GM18519 (cell line): ENCODE measurements at regions not wholly inside any gene's neighbourhood (a gene's known extent, or its start where the extent isn't known, plus 50 kb on each side); places are given as distances from the start of the nearest gene placed in this dataset.
"Not testable (repeated sequence)": the region's sequence is repeated elsewhere in the genome, so short reads cannot be mapped to it uniquely, and the experiment has no call there.

Source experiments
- ATAC-seq: cut with Tn5 transposase; IDR thresholded peaks from one replicate; pipeline ENCODE4 v1.9.1; 2021; ENCODE audit warnings: mild to moderate bottlenecking, moderate library complexity; ENCODE audit not compliant: unreplicated experiment, low FRiP score

DNA sequence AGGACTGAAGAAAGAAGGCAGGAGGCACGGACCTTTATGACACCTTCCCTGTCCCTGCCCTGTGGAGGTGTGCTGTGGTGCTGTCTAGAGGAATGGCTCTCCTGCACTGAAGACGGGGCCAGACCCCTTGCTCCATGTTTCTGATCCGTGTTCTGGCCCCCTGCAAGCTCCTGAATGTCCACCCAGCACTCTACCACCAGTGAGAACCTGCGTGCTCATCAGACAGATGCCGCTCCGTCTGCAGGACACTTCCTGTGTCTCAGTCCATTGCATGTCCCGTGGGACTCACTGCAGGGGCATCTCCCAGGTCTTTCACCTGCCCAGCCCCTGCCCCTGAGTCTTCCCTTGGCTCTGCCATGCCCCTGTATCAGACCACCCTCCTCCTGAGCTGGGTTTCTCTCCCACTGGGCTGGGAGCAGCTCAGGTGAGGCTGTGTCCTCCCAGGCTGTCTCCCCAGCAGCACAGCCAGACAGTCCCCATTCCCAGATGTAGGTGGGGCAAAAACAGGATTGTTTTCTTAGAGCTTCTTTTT lies 278.3 kb upstream of the ZNF32 start:
- no peak for ATAC-seq

DNA sequence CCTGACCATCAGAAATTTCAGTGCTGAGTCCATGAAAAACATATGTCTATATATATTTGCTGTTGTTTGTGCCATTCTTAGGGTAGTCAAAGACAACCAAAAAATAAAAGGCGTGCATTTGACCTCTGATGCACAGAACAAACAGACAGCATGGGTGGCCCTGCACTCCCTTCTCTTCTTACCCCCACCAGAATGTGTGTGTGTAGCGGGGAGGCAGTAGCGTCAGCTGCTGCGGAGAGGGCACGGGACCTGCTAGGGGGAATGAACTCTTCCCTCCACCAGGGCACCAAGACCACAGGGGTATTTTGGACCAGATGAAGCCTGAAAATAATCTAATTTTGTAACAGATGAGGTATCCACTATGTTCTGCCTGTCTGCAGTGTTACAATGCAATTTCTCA lies 277.7 kb upstream of the ZNF32 start:
- ATAC-seq, result no peak

DNA sequence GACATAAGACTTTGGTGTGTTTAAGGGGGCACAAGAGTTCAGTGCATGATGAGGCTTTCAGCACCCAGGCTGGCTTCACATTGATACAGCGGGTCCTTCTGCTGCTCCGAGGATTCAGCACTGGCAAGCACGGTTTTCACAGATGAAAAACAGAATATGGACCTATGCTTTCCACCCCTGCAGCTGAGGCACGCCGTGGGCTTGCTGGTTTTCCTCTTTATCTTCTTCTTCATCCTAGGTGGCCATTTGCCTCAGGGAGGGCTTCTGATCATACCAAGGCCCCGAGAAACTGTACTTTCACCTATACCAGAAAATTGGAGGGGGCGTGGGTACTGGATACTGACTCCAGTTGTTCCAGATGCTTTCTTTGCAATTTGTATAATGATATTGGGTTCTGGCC lies 277.1 kb upstream of the ZNF32 start:
- no peak for ATAC-seq

DNA sequence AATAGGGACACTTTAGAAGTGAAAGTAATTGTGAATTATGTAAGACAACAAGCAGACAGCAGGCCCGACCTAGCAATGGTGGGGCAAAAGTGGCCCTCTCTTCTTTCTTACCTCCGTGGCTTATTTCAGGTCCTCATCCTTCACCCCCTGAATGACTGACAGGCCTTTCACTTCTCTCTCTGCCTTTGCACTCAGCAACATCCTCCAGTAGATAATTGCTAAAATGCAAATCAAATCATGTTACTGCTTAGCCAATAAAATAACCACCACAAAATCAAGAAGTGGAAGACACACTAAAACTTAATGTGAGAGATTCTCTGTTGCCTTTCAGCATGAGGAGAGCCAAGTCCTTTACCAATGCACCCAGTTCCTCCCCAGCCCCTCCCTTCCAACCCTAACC lies 274.6 kb upstream of the ZNF32 start:
- no peak for ATAC-seq

GRCh38 chr10:43922335-43923280 lies 273.9 kb upstream of the ZNF32 start:
- no peak for ATAC-seq

DNA sequence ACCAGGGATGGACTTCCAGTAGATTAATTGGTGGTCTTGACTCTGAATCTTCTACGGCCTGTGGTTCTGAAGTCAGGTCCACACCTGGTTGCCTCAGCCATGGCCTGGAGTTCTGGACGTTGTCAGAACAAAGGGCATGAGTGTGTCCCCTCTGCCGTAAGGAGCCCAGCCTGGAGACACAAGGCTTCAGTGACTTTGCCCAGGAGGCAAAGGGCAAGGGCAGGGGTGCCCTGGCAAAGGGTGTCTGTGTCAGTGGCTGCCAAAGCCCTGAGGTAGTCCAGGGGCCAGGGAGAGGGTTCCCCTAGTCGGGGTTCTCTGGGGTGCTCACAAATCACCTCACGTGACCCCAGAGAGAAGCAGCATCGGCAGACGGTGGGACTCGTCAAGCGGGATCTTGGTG lies 273.2 kb upstream of the ZNF32 start:
- ATAC-seq, result no peak

DNA sequence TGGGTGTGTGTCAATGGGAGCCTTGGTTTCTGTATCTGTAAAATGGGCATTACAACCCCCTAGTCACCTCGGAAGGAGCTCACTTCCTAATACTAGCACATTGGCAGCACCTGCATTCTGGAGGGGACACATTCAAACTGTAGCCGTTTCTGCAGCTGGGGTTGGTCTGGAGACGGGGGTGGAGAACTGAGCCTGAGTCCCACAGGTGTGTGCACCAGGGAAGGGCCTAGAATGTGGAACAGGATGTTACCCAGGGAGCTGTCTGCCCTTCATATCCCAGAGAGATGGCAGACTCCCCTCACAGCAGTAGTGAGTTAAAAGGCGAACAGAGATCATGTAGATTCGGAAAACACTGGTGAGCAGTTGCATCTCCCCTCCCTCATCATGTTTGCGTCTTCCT lies 272.8 kb upstream of the ZNF32 start:
- ATAC-seq, result no peak

DNA sequence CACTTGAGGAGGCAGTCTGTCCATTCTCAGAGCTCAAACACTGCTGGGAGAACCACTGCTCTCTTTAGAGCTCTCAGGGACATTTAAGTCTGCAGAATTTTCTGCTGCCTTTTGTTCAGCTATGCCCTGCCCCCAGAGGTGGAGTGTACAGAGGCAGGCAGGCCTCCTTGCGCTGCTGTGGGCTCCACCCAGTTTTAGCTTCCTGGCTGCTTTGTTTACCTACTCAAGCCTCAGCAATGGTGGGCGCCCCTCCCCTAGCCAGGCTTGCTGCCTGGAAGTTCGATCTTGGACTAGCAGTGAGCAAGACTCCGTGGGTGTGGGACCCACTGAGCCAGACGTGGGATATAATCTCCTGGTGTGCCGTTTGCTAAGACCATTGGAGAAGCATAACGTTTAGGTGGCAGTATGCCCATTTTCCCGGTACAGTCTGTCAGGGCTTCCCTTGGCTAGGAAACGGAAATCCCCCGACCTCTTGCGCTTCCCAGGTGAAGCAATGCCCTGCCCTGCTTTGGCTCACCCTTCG lies 271.6 kb upstream of the ZNF32 start:
- not testable (repeated sequence) for ATAC-seq

- no peak for ATAC-seq
These were observed 265.1 kb upstream of the ZNF32 start for GRCh38 chr10:43913676-43914235.

- ATAC-seq, result no peak
These were observed 263.8 kb upstream of the ZNF32 start for GRCh38 chr10:43912469-43912868.

DNA sequence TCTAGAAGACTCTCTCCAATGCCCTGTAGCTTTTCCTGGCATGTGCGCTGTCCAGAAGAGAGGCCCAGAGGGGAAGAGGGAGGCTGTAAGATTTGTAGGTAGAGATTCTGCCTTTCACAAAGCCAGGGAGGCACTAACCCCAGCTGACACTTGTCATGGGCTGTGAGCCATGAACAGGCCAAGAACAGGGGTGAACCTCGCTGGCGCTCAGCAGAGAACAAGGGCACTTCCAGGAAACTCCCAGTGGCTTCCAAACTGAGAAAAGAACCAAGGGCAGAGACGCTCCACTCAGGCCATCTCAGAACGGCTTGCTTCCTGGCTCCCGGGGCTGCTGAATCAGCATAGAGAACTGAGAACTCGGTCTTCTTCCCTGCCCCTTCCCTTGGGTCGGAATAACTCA lies 257.8 kb upstream of the ZNF32 start:
- no peak for ATAC-seq

GRCh38 chr10:43905512-43906236 lies 257.0 kb upstream of the ZNF32 start:
- no peak for ATAC-seq

GRCh38 chr10:43904844-43905243 lies 256.2 kb upstream of the ZNF32 start:
- no peak for ATAC-seq

- ATAC-seq, result no peak
These were observed 255.6 kb upstream of the ZNF32 start for GRCh38 chr10:43904301-43904700.

DNA sequence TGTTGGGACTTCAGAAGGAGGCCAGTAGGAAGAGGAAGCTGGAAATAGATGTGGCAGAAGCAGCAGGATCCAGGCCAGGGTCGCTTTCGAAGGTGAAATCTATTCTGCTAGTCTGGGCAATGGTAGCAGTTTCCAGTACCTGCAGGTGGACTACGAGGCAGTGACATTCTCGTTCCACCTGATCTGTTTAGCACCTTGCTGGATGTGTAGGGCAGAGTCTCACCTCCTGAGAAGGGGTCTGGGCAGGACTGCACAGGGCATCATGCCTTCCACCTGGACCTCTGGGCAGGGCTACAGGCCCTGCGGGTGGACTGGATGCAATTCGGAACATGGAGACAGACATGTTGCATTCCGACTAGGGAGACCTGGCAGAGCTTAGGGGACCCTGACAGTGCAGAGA lies 254.8 kb upstream of the ZNF32 start:
- no peak for ATAC-seq

DNA sequence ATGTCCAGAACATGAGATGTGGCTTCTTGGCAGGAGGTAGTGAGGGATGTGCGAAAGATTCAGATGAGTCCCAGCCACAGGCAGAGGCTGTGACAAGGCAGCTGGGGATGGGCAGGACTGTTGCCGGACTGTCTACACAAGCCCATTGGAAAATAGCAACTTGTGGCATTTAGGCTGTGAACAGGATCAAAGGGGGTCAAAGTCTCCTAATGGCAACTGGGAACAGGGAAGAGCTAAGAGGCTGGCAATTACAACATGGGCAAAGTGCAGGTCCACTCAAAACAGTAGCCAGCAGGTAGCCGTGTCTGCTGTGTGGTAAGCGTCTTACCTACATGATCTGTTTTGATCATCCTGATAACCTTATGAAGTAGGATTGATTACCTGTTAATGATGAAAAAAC lies 254.2 kb upstream of the ZNF32 start:
- ATAC-seq, result no peak

DNA sequence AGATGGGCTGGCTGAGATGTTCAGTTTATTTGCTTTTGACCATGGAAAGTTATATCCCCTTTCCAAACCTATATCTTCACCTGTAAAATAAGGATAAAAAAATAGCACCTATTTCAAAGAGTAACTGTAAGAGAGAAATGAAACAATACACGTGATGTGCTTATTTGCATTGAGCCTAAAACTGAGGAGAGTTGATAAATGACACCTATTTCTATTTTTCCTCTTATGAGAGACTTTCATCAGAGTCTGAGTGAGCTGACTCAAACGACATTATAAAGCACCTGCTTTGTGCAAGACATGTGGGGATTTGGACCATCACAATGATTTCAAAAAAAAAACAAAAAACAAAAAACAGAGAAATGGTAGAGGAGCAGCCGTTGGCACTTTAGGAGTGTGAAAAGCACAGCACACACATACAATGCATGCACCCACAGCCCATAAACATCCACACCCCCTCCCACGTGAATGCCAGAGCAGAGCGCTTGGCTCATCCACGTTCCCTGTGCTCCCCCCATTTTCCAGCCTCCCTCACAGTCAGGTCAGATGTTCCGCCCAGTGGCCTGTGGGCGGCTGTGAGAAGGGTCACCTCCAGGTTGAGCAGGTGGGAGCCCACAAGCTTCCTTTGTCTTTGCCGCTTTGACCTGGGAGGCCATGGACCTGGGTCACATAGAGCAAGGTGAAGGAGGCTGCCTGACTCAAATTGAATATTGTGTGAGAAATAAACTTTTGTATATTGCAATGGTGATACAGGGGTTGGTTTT lies 253.2 kb upstream of the ZNF32 start:
- no peak for ATAC-seq

GRCh38 chr10:43901302-43901701 lies 252.6 kb upstream of the ZNF32 start:
- no peak for ATAC-seq

GRCh38 chr10:43900571-43900970 lies 251.9 kb upstream of the ZNF32 start:
- ATAC-seq, result no peak

DNA sequence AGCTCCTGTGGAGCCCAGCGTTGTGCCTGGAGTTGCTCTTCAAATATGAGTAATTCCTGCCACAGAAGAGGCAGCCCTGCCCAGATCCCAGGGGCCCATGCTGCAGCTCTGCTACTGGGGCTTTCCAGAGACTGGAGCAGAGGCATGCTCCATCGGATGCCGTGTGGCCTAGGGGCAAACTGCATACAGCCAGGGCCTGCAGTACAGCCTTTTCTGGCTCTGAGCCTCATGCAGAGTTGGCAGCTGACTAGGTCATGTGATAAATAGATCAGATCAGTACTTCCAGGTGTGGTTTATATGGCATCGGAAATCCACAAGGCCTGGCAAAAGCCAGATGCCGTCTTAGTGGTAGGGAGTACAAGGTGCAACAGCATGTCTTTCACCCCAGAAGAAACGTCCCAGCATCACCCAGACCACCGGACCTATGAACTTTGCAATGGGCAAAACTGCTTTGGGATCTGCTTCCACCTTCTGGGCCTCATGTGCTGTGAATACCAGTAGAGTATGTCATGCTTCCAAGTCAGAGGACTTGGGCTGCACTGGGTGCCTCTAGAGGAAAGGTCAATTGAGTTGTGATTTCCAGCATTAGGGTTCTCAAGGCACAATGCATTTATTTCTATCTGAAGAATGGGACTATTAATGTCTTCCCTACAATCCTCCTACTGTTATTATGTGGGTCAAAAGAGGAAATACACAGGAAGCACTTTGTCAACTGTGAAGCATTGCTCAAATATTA lies 250.7 kb upstream of the ZNF32 start:
- ATAC-seq, result no peak
